ENCODE measurements at regions not wholly inside any gene's neighbourhood (a gene's known extent, or its start where the extent isn't known, plus 50 kb on each side); places are given as distances from the start of the nearest gene placed in this dataset.

GRCh38 chr12:98420461-98420860 is 94.9 kb upstream of the TMPO start:
- no peaks in the 10 kb centered on the region for H3K9me3 ChIP-seq
- TF ChIP-seq POLR2A (IDR thresholded peaks at IDR 0.05) (no peak), EP300 (IDR thresholded peaks at IDR 0.05) (no peak), CTCF (IDR thresholded peaks at IDR 0.05) (no peak)

GRCh38 chr12:98421316-98421715 is 94.1 kb upstream of the TMPO start:
- no peak for DNase-seq (ENCODE audit: low spot score in 2 of 2)
- H3K4me3 ChIP-seq: no peak overlapping the region
- H3K27ac ChIP-seq: no peak overlapping the region
- no peaks in the 10 kb centered on the region for H3K9me3 ChIP-seq
- WGBS, 2 donors: 91 to 92% methylated on average over 8 of the region's 8 CpGs
- H3K4me1 ChIP-seq: peaks cover 0 to 44% (median 18%) of the 10 kb centered on the region in 4 donors
- no peaks in the 10 kb centered on the region for H3K27me3 ChIP-seq
- TF ChIP-seq EP300 (IDR thresholded peaks at IDR 0.05) (no peak), POLR2A (IDR thresholded peaks at IDR 0.05) (no peak), CTCF (IDR thresholded peaks at IDR 0.05) (no peak)
- no peaks in the 10 kb centered on the region for H3K36me3 ChIP-seq

More at GRCh38 chr12:98420461-98420860, 94.9 kb upstream of the TMPO start:
- Histone ChIP-seq H3K4me3 (no peak overlapping the region), H3K4me1 (peaks cover 0 to 44% (median 18%) of the 10 kb centered on the region in 4 donors), H3K36me3 (no peaks in the 10 kb centered on the region), H3K27ac (peak overlapping the region in 2 of 4 donors; percentile 77 to 83), H3K27me3 (no peaks in the 10 kb centered on the region)
- 70 to 75% methylated on average over 6 of the region's 6 CpGs for whole genome bisulfite sequencing, 2 donors
- DNase-seq (ENCODE audit: low spot score in 2 of 2): no peak

GRCh38 chr12:98422359-98422758 is 93.0 kb upstream of the TMPO start:
- 96 to 97% methylated on average over 11 of the region's 11 CpGs for WGBS, 2 donors
- no peaks in the 10 kb centered on the region for H3K27me3 ChIP-seq
- no peak for TF ChIP-seq POLR2A (IDR thresholded peaks at IDR 0.05)
- TF ChIP-seq EP300 (IDR thresholded peaks at IDR 0.05): no peak
- no peak for TF ChIP-seq CTCF (IDR thresholded peaks at IDR 0.05)
- H3K4me1 ChIP-seq: peaks cover 0 to 42% (median 18%) of the 10 kb centered on the region in 4 donors
- DNase-seq (ENCODE audit: low spot score in 2 of 2): no peak
- no peaks in the 10 kb centered on the region for H3K36me3 ChIP-seq
- H3K4me3 ChIP-seq: no peak overlapping the region
- no peak overlapping the region for H3K27ac ChIP-seq
- H3K9me3 ChIP-seq: no peaks in the 10 kb centered on the region

- no peaks in the 10 kb centered on the region for H3K9me3 ChIP-seq
- WGBS, 2 donors: 76 to 87% methylated on average over 4 of the region's 4 CpGs
- H3K36me3 ChIP-seq: no peaks in the 10 kb centered on the region
- peaks cover 0 to 38% (median 16%) of the 10 kb centered on the region in 4 donors for H3K4me1 ChIP-seq
- no peak for DNase-seq (ENCODE audit: low spot score in 2 of 2)
- no peak overlapping the region for H3K27ac ChIP-seq
- H3K4me3 ChIP-seq: no peak overlapping the region
- H3K27me3 ChIP-seq: no peaks in the 10 kb centered on the region
- no peak for TF ChIP-seq POLR2A (IDR thresholded peaks at IDR 0.05)
- TF ChIP-seq CTCF (IDR thresholded peaks at IDR 0.05): no peak
- TF ChIP-seq EP300 (IDR thresholded peaks at IDR 0.05): no peak
Measured at GRCh38 chr12:98422812-98423211, 92.6 kb upstream of the TMPO start.

- Histone ChIP-seq H3K4me1 (peaks cover 0 to 26% (median 6%) of the 10 kb centered on the region in 4 donors), H3K9me3 (no peaks in the 10 kb centered on the region), H3K27ac (no peak overlapping the region), H3K27me3 (no peaks in the 10 kb centered on the region), H3K4me3 (no peak overlapping the region), H3K36me3 (no peaks in the 10 kb centered on the region)
- no peak for TF ChIP-seq EP300 (IDR thresholded peaks at IDR 0.05)
- no peak for DNase-seq (ENCODE audit: low spot score in 2 of 2)
- WGBS, 2 donors: 82 to 94% methylated on average over 2 of the region's 2 CpGs
Measured at GRCh38 chr12:98423963-98424362, 91.4 kb upstream of the TMPO start.

Measured in tibial nerve (tissue), 4 donors.